IMR-90 (cell line): ENCODE measurements at regions not wholly inside any gene's neighbourhood (a gene's known extent, or its start where the extent isn't known, plus 50 kb on each side); places are given as distances from the start of the nearest gene placed in this dataset.

Source experiments
- ATAC-seq: fragments of 200-7000 bp; cut with Tn5 transposase; 2 replicates; pipeline ENCODE4 v1.9.1; 2020; ENCODE audit warnings: low read depth, mild to moderate bottlenecking, moderate library complexity
- BruUV-seq: library from RNA; stranded (reverse); fragments of 400-500 nt; replicated peaks from 2 replicates; lab custom pipeline; 2021; lab: Mats Ljungman, UMichigan
- CTCF ChIA-PET: fragments of 300-600 bp; formaldehyde crosslinking; extraction: SDS; loops from one replicate; lab custom pipeline; 2021; ENCODE audit warnings: antibody characterized with exemption; lab: Yijun Ruan, JAX
- POLR2A ChIA-PET: fragments of 300-600 bp; sonication (Branson Sonifier 250); formaldehyde crosslinking; loops from one replicate; lab custom pipeline; 2022; ENCODE audit warnings: antibody characterized with exemption; ENCODE audit not compliant: unreplicated experiment; lab: Charles Lee
- DNase-seq: peaks from one replicate; pipeline ENCODE4 v3.0.0; 2013
- H2AFZ ChIP-seq: replicated peaks from 2 replicates; pipeline ENCODE3; 2013; ENCODE audit warnings: low read length, mild to moderate bottlenecking; ENCODE audit not compliant: poor library complexity
- H2AK5ac ChIP-seq: 2 replicates; pipeline ENCODE4 v1.6.1; 2013; ENCODE audit warnings: low read depth, low read length, inconsistent platforms
- H2AK9ac ChIP-seq: replicated peaks from 2 replicates; pipeline ENCODE3; 2013; ENCODE audit warnings: mild to moderate bottlenecking, low read depth, low read length, moderate library complexity; ENCODE audit not compliant: poor library complexity
- H2BK120ac ChIP-seq: 2 replicates; pipeline ENCODE4 v1.6.1; 2013; ENCODE audit warnings: low read depth, low read length, inconsistent platforms
- H2BK15ac ChIP-seq: 3 replicates; pipeline ENCODE4 v1.6.1; 2013; ENCODE audit warnings: low read depth, low read length, inconsistent platforms
- H2BK20ac ChIP-seq: 2 replicates; pipeline ENCODE4 v1.6.1; 2013; ENCODE audit warnings: low read depth, mild to moderate bottlenecking, inconsistent platforms, low read length, moderate library complexity
- H2BK5ac ChIP-seq: 2 replicates; pipeline ENCODE4 v1.6.1; 2013; ENCODE audit warnings: mild to moderate bottlenecking, low read depth, low read length, inconsistent platforms; ENCODE audit not compliant: poor library complexity, severe bottlenecking
- H3K14ac ChIP-seq: replicated peaks from 2 replicates; pipeline ENCODE4 v1.6.1; 2013; ENCODE audit warnings: low read depth, low read length, inconsistent platforms
- H3K18ac ChIP-seq: 2 replicates; pipeline ENCODE4 v1.6.1; 2013; ENCODE audit warnings: low read depth, low read length, control low read depth
- H3K23ac ChIP-seq: 2 replicates; pipeline ENCODE4 v1.6.1; 2013; ENCODE audit warnings: low read depth, low read length, inconsistent platforms
- H3K27ac ChIP-seq: 2 replicates; pipeline ENCODE4 v1.5.1; 2013; ENCODE audit warnings: mild to moderate bottlenecking, control low read depth, low read length; ENCODE audit not compliant: insufficient read depth
- H3K27me3 ChIP-seq: 2 replicates; pipeline ENCODE4 v1.6.1; 2013; ENCODE audit warnings: low read length; ENCODE audit not compliant: control insufficient read depth, insufficient read depth
- H3K36me3 ChIP-seq: 2 replicates; pipeline ENCODE4 v1.6.1; 2013; ENCODE audit warnings: low read length, mixed read lengths; ENCODE audit not compliant: control insufficient read depth, insufficient read depth
- H3K4ac ChIP-seq: 2 replicates; pipeline ENCODE4 v1.6.1; 2013; ENCODE audit warnings: low read depth, low read length, inconsistent platforms
- H3K4me1 ChIP-seq: 2 replicates; pipeline ENCODE4 v1.6.1; 2013; ENCODE audit warnings: low read length, mixed read lengths; ENCODE audit not compliant: control insufficient read depth, insufficient read depth
- H3K4me2 ChIP-seq: 2 replicates; pipeline ENCODE4 v1.6.1; 2013; ENCODE audit warnings: low read depth, mild to moderate bottlenecking, control low read depth, low read length, moderate library complexity
- H3K4me3 ChIP-seq: 2 replicates; pipeline ENCODE4 v1.5.1; 2013; ENCODE audit warnings: low read depth, mild to moderate bottlenecking, control low read depth, low read length, moderate library complexity; ENCODE audit not compliant: insufficient read depth
- H3K56ac ChIP-seq: 2 replicates; pipeline ENCODE4 v1.6.1; 2013; ENCODE audit warnings: low read length, inconsistent platforms; ENCODE audit not compliant: insufficient read depth; ENCODE audit errors: extremely low read depth
- H3K79me1 ChIP-seq, 2 experiments: 2 replicates each; pipeline ENCODE4 v1.6.1; 2013; ENCODE audit warnings: low read length in 2 of 2, inconsistent platforms in 1 of 2, low read depth in 1 of 2
- H3K9ac ChIP-seq: 2 replicates; pipeline ENCODE4 v1.6.1; 2013; ENCODE audit warnings: low read depth, low read length, control low read depth
- H3K9me1 ChIP-seq: 2 replicates; pipeline ENCODE4 v1.6.1; 2013; ENCODE audit warnings: low read length, inconsistent platforms; ENCODE audit not compliant: insufficient read depth
- H3K9me3 ChIP-seq: 2 replicates; pipeline ENCODE4 v1.6.1; 2013; ENCODE audit warnings: low read length; ENCODE audit not compliant: control insufficient read depth, insufficient read depth
- H4K20me1 ChIP-seq: 2 replicates; pipeline ENCODE4 v1.6.1; 2013; ENCODE audit warnings: low read length, inconsistent platforms; ENCODE audit not compliant: insufficient read depth
- H4K5ac ChIP-seq: 2 replicates; pipeline ENCODE4 v1.6.1; 2013; ENCODE audit warnings: mild to moderate bottlenecking, low read depth, low read length, control low read depth
- H4K8ac ChIP-seq, 2 experiments: 2 replicates each; pipeline ENCODE4 v1.6.1; 2013; ENCODE audit warnings: low read depth in 2 of 2, low read length in 2 of 2, control low read depth in 1 of 2, inconsistent platforms in 1 of 2
- H4K91ac ChIP-seq: 2 replicates; pipeline ENCODE4 v1.6.1; 2013; ENCODE audit warnings: low read depth, low read length, inconsistent platforms; ENCODE audit not compliant: insufficient read depth
- BHLHE40 ChIP-seq: fragments of 150-350 bp; IDR thresholded peaks from 2 replicates; pipeline ENCODE4 v1.6.1; 2016; ENCODE audit warnings: mild to moderate bottlenecking, low read depth, low read length
- CEBPB ChIP-seq: IDR thresholded peaks from 2 replicates; pipeline ENCODE4 v1.6.1; 2012; ENCODE audit warnings: low read depth, low read length, improper control_type of control experiment
- CHD1 ChIP-seq: IDR thresholded peaks from 2 replicates; pipeline ENCODE4 v1.6.1; 2012; ENCODE audit warnings: low read depth, low read length, improper control_type of control experiment
- FOS ChIP-seq: fragments of 150-350 bp; IDR thresholded peaks from 2 replicates; pipeline ENCODE4 v1.6.1; 2016; ENCODE audit warnings: low read depth, low read length
- MAFK ChIP-seq: IDR thresholded peaks from 2 replicates; pipeline ENCODE4 v1.6.1; 2012; ENCODE audit warnings: low read depth, low read length, improper control_type of control experiment
- MAZ ChIP-seq: IDR thresholded peaks from 2 replicates; pipeline ENCODE4 v1.6.1; 2012; ENCODE audit warnings: low read depth, mild to moderate bottlenecking, low read length, improper control_type of control experiment, moderate library complexity, borderline replicate concordance
- MXI1 ChIP-seq: IDR thresholded peaks from 2 replicates; pipeline ENCODE4 v1.6.1; 2012; ENCODE audit warnings: low read depth, mild to moderate bottlenecking, low read length, moderate library complexity, borderline replicate concordance
- NFE2L2 ChIP-seq: fragments of 150-350 bp; IDR thresholded peaks from 2 replicates; pipeline ENCODE4 v1.6.1; 2016; ENCODE audit warnings: low read depth, mild to moderate bottlenecking, low read length
- POLR2A ChIP-seq: IDR thresholded peaks from 2 replicates; pipeline ENCODE4 v1.6.1; 2012; ENCODE audit warnings: mild to moderate bottlenecking, low read depth, low read length
- RAD21 ChIP-seq: IDR thresholded peaks from 2 replicates; pipeline ENCODE4 v1.6.1; 2012; ENCODE audit warnings: low read length, improper control_type of control experiment
- RCOR1 ChIP-seq: IDR thresholded peaks from 2 replicates; pipeline ENCODE4 v1.6.1; 2012; ENCODE audit warnings: mild to moderate bottlenecking, low read length, improper control_type of control experiment; ENCODE audit not compliant: insufficient replicate concordance
- RFX5 ChIP-seq: IDR thresholded peaks from 2 replicates; pipeline ENCODE4 v1.8.0; 2012; ENCODE audit warnings: low read depth, mild to moderate bottlenecking, low read length, moderate library complexity
- SMC3 ChIP-seq: fragments of 150-350 bp; IDR thresholded peaks from 2 replicates; pipeline ENCODE4 v1.6.1; 2016; ENCODE audit warnings: low read depth, mild to moderate bottlenecking, antibody characterized with exemption, low read length, moderate library complexity
- WGBS, 2 experiments: methylation state at CpG; one replicate each; pipeline versions ENCODE4 v1.1.5 to v1.1.7; 2013; ENCODE audit warnings: missing lambda C conversion rate in 2 of 2; ENCODE audit not compliant: insufficient read length in 1 of 2; ENCODE audit errors: extremely low coverage in 2 of 2; 5-methylcytosine and 5-hydroxymethylcytosine counted together
- dilution Hi-C: fragments of 300-500 bp; cut with HindIII; formaldehyde crosslinking; loops from one replicate; pipeline ENCODE4 v1.14.3; 2018; ENCODE audit warnings: low sequenced_read_pairs; ENCODE audit not compliant: unreplicated experiment
- in situ Hi-C: fragments of 300-500 bp; cut with MboI; formaldehyde crosslinking; loops from 3 replicates; pipeline ENCODE4 v1.14.3; 2019; ENCODE audit warnings: low sequenced_read_pairs, inconsistent platforms, mixed read lengths
- intact Hi-C: fragments of 100-400 bp; cut with micrococcal nuclease; formaldehyde crosslinking; loops from 2 replicates; pipeline ENCODE4 v1.10.0; 2022
- TF ChIP-seq, protein P1 (sequence below): fragments of 150-350 bp; IDR thresholded peaks from 2 replicates; pipeline ENCODE4 v1.6.1; 2017; ENCODE audit warnings: mild to moderate bottlenecking, antibody characterized with exemption, low read length, low read depth
- TF ChIP-seq, protein P2 (sequence below): fragments of 150-350 bp; IDR thresholded peaks from 2 replicates; pipeline ENCODE4 v1.6.1; 2016; ENCODE audit warnings: low read depth, mild to moderate bottlenecking, low read length, moderate library complexity, borderline replicate concordance
- TF ChIP-seq, protein P3 (sequence below): conservative IDR thresholded peaks from 2 replicates; pipeline ENCODE4 v1.5.1; 2012; ENCODE audit warnings: mild to moderate bottlenecking, low read depth, low read length, improper control_type of control experiment

DNA sequence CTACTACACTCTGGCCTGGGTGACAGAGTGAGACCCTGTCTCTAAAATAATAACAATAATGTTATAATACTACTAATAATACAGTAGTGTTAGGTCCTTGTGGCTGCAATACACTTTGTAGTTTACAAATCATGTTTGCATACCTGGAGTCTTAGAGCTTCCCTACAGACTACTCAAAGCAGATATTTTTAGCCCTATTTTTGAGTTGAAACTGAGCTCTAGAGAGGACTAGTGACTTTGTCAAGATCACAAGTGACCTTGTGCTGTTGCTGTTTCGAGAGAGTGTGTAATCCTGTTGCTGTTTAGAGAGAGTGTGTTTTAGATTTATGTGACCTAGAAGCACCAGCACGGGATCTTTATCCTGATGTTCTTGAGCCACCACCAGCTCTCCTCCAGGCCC, 105.3 kb upstream of the RNU6-1 start:
- no peak overlapping the region for H3K4me3 ChIP-seq
- H2BK5ac ChIP-seq = no peak overlapping the region
- H4K20me1 ChIP-seq = no peaks in the 10 kb centered on the region; the same call in 1 of the 2 replicates
- no TSS peak for BruUV-seq
- TF ChIP-seq POLR2A = no peak
- no peak for TF ChIP-seq CEBPB
- no peak for TF ChIP-seq NFE2L2
- TF ChIP-seq BHLHE40 = no peak
- TF ChIP-seq CHD1 = no peak
- TF ChIP-seq MXI1 = no peak
- TF ChIP-seq RFX5 = no peak
- TF ChIP-seq, protein P1, sequence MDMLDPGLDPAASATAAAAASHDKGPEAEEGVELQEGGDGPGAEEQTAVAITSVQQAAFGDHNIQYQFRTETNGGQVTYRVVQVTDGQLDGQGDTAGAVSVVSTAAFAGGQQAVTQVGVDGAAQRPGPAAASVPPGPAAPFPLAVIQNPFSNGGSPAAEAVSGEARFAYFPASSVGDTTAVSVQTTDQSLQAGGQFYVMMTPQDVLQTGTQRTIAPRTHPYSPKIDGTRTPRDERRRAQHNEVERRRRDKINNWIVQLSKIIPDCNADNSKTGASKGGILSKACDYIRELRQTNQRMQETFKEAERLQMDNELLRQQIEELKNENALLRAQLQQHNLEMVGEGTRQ = no peak
- TF ChIP-seq MAFK = no peak
- TF ChIP-seq, protein P2, sequence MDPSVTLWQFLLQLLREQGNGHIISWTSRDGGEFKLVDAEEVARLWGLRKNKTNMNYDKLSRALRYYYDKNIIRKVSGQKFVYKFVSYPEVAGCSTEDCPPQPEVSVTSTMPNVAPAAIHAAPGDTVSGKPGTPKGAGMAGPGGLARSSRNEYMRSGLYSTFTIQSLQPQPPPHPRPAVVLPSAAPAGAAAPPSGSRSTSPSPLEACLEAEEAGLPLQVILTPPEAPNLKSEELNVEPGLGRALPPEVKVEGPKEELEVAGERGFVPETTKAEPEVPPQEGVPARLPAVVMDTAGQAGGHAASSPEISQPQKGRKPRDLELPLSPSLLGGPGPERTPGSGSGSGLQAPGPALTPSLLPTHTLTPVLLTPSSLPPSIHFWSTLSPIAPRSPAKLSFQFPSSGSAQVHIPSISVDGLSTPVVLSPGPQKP = no peak
- TF ChIP-seq, protein P3, sequence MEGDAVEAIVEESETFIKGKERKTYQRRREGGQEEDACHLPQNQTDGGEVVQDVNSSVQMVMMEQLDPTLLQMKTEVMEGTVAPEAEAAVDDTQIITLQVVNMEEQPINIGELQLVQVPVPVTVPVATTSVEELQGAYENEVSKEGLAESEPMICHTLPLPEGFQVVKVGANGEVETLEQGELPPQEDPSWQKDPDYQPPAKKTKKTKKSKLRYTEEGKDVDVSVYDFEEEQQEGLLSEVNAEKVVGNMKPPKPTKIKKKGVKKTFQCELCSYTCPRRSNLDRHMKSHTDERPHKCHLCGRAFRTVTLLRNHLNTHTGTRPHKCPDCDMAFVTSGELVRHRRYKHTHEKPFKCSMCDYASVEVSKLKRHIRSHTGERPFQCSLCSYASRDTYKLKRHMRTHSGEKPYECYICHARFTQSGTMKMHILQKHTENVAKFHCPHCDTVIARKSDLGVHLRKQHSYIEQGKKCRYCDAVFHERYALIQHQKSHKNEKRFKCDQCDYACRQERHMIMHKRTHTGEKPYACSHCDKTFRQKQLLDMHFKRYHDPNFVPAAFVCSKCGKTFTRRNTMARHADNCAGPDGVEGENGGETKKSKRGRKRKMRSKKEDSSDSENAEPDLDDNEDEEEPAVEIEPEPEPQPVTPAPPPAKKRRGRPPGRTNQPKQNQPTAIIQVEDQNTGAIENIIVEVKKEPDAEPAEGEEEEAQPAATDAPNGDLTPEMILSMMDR = no peak
- TF ChIP-seq RAD21 = no peak
- TF ChIP-seq MAZ = no peak
- no peak for TF ChIP-seq FOS
- TF ChIP-seq SMC3 = no peak
- no peak for TF ChIP-seq RCOR1
- H3K79me1 ChIP-seq = no peaks in the 10 kb centered on the region
- H3K27me3 ChIP-seq = no peaks in the 10 kb centered on the region
- H2AK9ac ChIP-seq = no peak overlapping the region
- H2BK120ac ChIP-seq = no peak overlapping the region
- H3K36me3 ChIP-seq = no peaks in the 10 kb centered on the region
- DNase-seq (no peak), ATAC-seq (no peak)
- no peak overlapping the region for H2BK20ac ChIP-seq
- no peaks in the 10 kb centered on the region for H3K9me1 ChIP-seq
- H3K4me2 ChIP-seq = no peak overlapping the region
- H4K5ac ChIP-seq = no peak overlapping the region
- in situ Hi-C loops = no loop called here
- H3K4me1 ChIP-seq = peaks cover 4% of the 10 kb centered on the region
- no peak overlapping the region for H4K8ac ChIP-seq
- POLR2A ChIA-PET = no interaction called here
- H2AFZ ChIP-seq = no peak overlapping the region
- H3K9ac ChIP-seq = no peak overlapping the region
- H3K9me3 ChIP-seq = no peaks in the 10 kb centered on the region; the same call in 1 of the 2 replicates
- H3K18ac ChIP-seq = no peak overlapping the region
- CTCF ChIA-PET = no interaction called here
- no peak overlapping the region for H2BK15ac ChIP-seq
- H4K91ac ChIP-seq = no peak overlapping the region
- intact Hi-C loops = no loop called here
- no CpG with 5 or more reads among the region's 2 CpGs for WGBS, 2 experiments
- H2AK5ac ChIP-seq = no peak overlapping the region
- H3K56ac ChIP-seq = no peak overlapping the region
- no peak overlapping the region for H3K4ac ChIP-seq
- no peak overlapping the region for H3K27ac ChIP-seq
- dilution Hi-C loops = no loop called here
- no peak overlapping the region for H3K14ac ChIP-seq
- H3K23ac ChIP-seq = no peak overlapping the region
